ENCODE measurements at regions not wholly inside any gene's neighbourhood (a gene's known extent, or its start where the extent isn't known, plus 50 kb on each side); places are given as distances from the start of the nearest gene placed in this dataset.
"Not testable (repeated sequence)": the region's sequence is repeated elsewhere in the genome, so short reads cannot be mapped to it uniquely, and the experiment has no call there.

DNA sequence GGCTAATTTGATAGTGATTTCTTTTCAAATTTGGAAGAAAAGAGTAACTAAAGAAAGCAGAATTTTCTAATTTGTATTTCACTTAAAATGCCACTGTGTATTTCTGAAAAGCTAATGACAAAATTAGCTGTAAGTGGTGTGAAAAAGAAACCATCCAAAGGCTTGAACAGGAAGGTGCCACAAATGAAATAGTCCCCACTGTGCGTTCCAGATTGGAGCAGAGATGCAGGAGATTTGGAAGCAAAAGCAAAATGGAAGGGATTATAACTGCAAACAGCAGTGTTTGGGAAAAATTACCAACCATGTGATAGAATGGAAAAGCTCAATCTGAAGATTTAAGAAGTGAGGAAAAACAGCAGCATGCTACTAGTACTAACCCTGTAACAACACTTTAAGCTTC is 498.7 kb downstream of the SUCLG1 start:
- DNase-seq, result no peak

DNA sequence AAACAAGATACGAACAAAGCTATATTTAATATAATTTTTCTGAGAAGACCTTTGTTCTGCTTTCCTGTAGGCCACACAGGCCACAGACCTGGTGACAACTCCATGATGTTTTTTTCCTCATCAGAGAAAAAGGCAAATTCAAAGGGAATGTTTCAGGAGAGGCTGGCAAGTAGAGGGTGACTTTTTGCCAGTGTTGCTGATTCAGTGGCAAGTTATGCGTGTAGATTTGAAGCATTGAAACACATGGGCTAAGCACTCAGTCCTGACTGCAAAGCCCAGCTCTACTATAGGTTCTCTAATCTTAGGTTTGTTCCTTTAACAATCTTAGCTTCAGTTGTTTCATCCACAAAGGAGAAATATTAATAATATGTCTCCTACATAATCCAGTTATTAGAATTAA is 499.8 kb downstream of the SUCLG1 start:
- no peak for DNase-seq

DNA sequence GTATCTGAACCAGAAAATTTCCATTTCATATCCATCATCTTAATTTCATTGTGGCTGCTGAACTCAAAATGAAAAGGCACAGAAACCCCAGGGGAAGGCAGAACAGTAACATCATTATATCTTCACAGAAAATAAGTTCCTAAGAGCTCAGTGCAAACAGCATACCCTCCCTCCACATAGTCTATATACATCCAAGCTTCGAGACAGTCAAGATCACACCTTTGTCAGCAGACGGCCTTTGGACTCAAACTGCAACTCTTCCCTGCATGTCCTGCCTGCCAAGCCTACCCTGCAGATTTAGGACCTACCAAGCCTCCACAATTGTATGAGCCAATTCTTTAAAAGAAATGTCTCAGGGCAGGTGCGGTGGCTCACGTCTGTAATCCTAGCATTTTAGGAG is 502.1 kb downstream of the SUCLG1 start:
- DNase-seq, result no peak

DNA sequence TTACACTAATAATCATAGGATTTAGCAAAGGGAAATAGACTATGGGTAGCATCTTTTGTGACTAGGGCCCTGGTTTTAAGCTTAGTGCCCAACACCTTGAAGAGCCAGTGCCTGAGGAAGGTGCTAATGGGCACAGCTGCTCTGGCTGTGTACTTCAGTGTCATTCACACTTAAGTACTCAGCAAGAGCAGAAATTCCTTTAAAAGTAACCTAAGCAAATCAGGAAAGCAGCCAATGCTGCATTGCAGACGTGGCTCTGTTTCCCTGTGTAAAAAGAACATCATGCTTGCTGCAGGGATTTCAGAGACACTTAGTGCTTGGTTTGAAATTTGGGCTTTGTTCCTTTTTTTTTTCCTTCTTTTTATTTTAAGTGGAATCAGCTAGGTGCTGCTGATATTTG is 505.4 kb downstream of the SUCLG1 start:
- DNase-seq, result peak; percentile 1

DNA sequence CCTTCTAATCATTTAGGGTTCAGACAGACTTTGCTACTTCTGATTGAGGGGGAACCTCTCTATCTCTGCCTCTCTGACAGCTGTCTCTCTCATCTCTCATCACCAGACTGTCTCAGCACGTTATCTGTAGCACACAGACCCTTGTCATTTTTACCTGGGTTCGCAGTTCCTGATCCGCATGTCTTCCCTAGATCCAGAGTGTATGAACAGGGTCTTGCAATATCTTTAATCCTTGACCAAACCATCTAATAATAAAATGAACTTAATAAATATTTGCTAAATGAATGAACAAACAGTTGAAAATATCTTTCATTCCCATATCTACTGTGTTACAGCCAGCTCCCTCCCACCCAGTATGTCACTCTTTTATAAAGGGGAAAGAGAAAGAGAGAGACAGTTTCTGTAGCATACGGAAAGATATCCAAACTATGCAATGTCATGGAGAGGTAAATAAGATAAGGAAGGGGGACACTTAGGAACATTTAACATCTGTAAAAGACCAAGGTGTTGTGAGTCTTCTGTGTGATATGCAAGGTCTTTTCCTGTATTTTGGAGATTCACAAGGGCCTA is 507.6 kb downstream of the SUCLG1 start:
- no peak for DNase-seq

DNA sequence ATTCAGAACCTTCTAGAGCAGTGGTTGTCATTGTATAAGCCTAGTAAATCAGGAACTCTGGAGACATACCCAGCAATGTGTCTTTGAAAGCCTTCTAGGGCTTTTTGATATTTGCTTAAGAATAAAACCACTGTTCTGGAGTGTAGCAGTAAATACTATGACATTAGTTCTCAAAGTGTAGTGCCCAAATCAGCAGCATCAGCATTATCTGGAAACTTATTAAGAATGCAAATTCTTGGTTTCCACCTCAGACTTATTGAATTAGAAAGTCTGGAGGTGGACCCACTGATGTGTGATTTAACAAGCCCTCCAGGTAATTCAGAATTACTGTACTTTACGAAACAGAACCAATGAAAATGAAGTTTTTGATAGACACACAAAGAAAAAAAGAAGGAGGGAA is 509.7 kb downstream of the SUCLG1 start:
- DNase-seq, result no peak

DNA sequence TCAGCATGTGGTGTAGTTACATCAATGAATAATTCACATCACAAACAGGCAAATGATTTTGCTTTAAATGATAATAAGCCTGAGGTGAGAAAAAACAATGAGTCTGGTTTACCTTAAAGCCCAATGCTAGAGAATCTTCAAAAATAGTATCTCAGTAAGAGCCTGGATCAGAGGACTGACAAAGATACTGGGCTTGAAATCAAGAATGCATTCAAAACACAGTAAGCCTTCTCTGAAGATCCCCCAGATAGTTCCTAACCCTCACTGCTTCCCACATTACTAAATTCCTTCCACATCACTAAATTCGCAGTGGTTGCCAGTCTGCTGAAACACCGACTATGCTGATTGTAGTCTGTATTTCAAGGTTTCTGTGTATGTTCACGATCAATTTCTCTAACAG is 514.9 kb downstream of the SUCLG1 start:
- no peak for DNase-seq

DNA sequence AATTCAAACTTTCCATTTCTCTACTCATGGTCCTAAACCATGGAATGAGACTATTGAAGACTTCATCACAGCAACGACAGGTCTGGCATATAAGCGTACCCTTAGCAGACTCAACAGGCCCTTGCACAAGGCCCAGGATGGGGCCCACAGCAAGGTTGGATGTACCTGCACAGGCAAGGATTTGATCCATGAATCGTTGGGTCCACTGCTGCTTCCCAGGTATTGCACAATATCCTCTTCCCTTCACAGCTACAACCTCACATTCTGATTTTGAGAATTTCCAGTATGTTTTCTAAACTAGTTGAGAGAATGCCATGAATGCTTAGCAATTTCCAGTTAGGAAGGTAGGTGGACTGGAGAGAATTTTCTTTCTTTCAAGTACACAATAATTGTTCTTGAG is 515.8 kb downstream of the SUCLG1 start:
- DNase-seq, result no peak

DNA sequence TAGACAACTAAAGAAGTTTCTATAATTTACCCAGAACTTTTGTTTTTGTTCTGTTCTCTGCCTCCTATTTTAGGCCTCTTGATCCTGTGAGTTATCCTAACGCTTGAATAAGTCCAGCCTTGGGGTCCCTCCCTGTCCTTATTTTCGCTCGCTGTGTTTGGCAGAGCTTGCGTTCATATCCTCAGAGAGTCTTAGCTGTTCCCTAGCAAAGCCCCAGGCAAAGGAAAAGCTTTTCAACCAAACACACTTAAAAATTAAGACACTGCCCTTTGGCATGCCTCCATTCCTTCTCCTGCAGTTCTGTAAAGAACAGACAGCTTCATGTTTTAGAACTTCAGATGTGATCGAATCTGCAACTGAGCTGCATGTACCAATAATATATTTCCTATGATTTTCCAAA is 517.2 kb downstream of the SUCLG1 start:
- DNase-seq, result no peak

DNA sequence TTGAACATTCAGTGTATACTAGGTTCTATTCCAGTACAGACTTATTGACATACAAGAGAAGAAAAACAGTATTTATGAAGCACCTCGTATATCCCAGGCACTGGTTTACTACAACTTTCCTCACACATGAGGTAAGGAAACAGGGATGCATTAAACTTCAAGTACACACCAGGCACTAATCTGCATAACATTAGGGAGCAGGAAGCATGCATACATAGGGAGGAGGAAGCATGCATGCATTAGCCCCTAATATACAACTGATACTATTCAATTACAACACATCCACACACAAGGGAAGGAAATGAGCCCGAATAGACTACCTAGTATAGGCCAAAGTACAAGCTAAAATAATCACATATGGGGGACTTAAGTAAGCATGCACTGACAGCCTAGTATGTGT is 525.3 kb downstream of the SUCLG1 start:
- DNase-seq, result no peak

DNA sequence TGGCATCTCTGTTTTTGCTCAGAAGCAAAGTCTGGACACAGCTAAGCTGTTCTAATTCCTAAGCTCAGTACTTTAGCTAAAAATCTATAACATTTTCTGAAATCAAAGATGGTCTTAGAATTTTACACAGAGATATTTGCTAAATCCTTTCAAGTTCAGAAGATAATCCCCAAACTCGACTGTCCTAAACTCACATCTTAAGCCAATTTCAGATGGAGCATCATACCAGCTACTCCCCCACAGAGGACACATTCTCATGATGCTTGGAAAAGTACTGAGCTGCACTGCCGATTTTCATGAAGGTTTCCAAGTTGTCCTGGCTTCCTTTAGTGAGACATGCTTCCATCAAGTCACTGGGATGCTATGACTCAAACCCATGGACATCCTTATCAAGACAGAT is 535.5 kb downstream of the SUCLG1 start:
- DNase-seq, result no peak

DNA sequence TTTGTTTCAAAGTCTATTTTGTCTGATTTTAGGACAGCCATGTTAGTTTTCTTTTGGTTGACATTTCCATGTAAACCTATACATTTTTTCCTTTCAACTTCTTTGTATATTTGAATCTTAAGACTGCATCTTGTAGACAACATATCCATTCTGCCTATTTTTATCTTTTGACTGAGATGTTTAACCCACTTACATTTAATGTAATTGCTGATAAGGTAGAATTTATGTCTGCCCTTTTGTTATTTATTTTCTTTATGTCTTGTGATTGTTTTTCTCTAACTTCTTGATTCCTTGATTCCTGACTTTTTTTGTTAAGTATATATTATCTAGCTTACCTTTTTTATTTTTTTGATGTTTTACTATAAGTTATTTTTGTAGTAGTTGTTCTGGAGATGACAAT is 542.5 kb downstream of the SUCLG1 start:
- DNase-seq, result no peak

DNA sequence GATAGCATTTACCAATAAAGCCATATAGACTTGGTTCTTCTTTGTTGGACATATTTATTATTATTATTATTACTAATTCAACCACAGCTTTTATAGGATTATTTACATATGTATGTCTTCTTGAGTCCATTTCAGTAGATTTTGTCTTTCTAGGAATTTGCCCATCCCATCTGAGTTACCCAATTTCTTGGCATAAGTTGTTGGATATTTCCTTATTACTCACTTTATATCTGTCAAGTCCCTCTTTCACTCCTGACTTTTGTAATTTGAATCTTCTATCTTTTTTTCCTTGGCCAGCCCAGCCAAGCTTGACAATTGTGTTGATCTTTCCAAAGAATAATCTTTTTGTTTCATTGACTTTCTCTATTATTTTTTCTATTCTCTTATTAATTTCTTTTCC is 543.7 kb downstream of the SUCLG1 start:
- DNase-seq, result no peak

DNA sequence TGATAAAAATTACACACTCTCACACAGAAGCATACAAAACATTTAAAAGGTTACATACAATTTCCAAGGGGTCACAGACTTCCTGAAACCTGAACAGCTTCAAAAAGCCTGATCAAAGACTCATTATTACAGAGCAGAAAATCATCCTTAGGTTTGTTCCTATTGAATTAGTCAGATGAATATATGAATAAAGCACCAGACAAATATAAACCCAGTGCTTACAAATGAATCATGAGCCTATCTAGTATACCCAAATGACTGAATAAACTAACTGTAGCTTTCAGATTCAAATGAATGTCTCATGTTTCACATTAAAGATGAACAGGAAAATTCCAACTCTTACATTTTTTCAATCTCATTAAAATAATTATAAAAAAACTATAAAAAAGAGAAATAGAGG is 550.3 kb downstream of the SUCLG1 start:
- no peak for DNase-seq

DNA sequence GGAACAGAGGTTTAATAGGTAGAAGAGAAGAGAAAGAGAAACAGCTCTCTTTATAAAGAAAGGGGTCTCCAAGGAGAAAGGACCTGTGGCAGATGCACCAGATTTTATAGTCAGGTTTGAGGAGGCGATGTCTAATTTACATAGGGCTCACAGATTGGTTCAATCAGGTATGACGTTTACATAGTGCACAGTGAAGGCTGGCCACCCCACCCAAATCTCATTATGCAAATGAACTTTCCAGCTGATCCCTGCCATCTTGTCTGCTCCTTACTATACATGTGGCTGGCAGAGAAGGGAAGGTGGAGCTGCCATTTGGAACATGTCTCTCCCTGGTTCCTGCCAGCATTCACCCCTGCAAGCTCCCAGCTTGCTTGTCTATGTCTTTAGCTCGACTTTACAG is 557.8 kb downstream of the SUCLG1 start:
- DNase-seq, result no peak

DNA sequence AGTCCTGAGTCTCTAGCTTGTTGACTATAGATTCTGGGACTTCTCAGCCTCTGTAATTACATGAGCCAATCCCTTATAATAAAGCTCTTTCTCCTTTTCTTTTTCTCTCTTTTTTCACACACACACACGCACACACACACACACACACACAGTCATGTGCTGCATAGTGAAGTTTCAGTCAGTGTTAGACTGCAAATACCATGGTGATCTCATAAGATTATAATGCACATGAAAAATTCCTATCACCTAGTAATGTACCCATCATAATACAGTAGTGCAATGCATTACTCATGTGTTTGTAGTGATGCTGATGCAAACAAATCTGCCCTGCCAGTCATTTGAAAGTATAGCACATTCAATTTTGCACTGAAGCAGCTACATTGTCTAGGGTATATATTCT is 558.2 kb downstream of the SUCLG1 start:
- no peak for DNase-seq

DNA sequence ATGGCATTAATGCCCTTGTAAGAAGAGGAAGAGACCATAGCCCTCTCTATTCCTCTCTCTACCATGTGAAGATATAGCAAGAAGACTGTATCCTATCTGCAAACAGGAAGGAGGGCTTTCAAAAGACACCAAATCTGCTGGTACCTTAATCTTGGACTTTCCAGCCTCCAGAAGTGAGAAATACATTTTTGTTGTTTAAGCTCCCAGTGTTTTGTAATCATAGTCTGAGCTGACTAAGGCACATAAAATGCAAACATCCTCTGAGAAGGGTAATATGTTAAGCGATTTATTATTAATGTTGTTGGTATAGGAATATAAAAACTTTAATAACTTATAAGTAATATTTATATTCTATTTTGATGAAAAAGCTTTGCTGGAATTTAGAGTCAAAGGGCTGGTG is 559.8 kb downstream of the SUCLG1 start:
- no peak for DNase-seq

DNA sequence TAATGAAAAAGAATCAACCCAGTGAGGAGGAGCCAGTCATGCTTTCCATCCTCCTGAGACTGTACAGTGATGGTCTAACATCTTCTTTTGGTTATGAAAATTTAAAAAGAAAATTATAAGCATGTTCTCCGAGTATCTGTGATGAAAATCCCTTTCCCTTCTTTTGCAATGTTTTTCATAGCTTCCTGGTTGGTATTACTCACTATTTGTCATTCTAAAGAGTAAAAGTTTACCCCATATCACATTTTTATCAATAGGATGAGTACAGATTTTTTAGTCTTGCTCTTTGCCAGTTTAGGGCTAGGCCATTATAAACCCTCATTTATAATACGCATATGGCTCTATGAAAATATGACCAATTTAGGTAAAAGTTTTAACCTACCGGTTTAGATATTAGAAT is 564.1 kb downstream of the SUCLG1 start:
- DNase-seq, result no peak

DNA sequence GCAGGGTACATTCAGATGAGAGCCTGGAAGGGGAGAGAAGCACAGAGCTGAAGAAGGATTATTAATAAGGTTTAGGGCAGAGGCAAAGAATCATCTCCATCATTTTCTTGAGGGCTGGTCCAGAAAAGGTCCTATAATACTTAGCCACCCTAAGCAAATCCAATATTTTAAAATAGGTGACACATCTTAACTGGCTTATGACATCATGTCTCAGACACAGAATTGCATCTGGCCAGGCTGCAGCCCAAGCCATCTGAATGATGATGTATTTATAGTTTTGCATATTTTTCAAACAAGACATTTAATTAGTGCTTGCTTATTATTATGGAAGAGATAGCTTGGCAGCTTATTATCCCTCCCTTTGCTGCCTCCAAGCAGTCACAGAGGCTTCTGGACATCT is 571.3 kb downstream of the SUCLG1 start:
- DNase-seq, result no peak

DNA sequence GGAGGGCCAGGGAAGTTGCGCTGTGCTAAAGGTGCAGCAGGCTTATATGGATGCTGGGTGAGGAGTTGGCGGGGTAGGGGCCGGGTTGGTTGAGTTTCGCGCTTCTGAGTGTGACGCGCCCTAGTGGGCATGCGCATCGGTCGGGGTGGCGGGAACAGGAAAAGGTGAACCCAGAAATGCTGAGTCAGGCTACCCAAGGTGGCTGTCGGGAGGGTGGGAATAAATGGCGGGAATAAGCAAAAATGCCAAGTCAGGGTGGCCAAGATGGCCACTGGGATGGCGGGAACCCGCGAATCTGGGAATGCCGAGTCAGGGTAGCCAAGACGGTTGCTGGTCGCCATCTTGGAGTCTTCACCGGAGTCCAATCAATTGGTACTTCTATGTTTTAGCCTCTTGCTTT is 580.0 kb downstream of the SUCLG1 start:
- DNase-seq, result no peak

DNA sequence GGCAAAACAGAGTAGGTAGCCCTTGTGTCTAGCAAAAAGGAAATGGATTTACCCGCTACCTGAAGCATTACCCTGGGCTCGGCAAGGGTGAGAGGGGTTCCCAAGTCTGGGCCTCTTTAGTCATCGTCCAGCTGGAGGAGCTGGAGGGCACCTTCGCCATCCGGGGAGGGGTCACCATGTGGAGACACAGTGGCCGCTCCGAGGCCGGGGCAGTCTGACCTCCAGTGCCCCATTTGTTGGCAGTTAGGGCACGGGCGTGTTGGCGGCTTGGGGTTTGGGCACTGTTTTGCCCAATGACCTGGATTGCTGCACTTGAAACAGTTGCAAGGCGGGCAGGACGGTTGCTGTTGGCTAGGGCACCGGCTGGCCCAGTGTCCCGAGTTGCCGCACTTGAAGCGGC is 581.8 kb downstream of the SUCLG1 start:
- not testable (repeated sequence) for DNase-seq

DNA sequence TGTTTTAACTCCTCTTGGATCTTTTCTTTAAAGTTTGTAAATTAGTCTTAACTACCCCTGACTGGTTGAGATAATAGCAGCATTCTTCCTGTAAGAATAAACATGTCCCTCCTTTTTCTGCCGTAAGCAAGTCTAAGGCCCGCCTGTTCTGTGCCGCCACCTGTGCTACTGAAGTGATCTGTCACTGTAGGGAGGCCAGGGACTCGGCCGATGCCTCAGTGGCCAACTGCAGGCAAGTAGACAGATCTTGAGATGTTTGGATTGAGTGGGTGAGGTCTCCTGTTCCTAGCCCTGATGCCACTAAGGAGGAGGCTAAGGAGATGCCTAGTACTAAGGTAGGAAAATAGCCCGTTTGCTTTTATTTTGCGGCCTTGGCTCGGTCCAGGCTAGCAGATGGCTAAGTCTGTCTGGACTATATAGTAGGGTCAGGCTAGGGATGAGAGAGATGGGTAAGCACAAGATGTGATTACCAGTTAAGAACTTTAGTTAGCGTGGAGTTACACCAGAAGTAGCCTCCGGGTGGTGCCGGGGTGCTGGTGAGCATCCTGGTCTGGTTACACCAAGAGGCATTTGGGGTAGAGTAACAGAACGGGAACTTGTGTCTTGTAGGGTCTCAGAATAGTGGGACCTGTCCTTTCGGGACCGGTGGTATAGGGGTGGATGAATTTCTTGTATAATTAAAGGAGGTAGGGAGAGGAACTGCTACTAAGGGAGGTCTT is 584.2 kb downstream of the SUCLG1 start:
- DNase-seq, result no peak

DNA sequence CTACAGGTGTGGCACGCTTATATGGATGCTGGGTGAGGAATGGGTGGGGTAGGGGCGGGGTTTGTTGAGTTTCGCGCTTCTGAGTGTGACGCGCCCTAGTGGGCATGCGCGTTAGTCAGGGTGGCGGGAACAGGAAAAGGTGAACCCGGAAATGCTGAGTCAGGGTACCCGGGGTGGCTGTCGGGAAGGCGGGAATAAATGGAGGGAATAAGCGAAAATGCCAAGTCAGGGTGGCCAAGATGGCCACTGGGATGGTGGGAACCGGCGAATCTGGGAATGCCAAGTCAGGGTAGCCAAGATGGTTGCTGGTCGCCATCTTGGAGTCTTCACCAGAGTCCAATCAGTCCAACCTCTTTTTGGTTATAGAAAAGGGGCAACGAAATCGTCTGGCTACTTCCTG is 585.0 kb downstream of the SUCLG1 start:
- DNase-seq, result no peak

DNA sequence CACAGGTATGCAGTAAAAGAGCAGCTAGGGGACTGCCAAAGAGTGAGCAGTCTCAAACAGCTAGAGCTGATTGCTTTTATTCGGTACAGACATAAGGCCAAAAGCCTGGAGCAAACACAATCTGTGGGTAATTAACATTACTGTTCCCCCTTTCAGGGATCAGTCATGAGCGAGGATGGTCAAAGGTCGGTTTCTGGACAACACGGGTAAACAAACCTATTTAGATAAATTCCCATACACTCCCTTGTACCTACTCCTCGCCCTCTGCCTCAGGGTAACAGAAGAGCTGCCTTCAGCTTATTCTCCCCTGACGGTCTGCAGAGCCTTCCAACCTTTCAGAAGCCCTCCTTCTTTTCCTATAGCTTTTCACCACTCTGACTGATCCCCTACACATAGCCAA is 586.0 kb downstream of the SUCLG1 start:
- no peak for DNase-seq

DNA sequence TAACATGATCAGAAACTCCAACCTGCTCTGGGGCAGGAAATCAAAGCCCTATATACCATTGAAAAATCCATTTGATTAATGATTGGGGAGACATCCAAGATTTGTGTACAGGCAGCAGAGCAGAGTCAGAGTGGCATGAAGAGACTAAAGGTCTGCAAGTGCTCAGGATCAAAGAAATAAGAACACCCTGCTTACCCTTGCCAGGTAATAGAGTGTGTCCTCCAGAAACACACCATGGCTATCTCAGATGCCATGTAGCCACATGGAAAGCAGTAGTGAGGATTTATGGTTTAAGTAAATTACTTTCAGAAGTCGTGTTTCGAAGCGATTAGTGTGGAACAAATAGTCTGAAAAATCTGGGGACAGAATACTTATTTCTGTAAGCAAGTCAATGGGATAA is 592.9 kb downstream of the SUCLG1 start:
- no peak for DNase-seq
